ENCODE measurements at regions not wholly inside any gene's neighbourhood (a gene's known extent, or its start where the extent isn't known, plus 50 kb on each side); places are given as distances from the start of the nearest gene placed in this dataset.

GRCh38 chr2:195503208-195503607, 153.8 kb upstream of the SLC39A10 start:
- TF ChIP-seq CTCF (IDR thresholded peaks at IDR 0.05) (no peak), EZH2 (IDR thresholded peaks at IDR 0.05; ENCODE audit: borderline replicate concordance, insufficient read depth, low read depth, low read length, poor library complexity, severe bottlenecking) (no peak)

Data from B cell (primary cell).